ENCODE measurements at regions not wholly inside any gene's neighbourhood (a gene's known extent, or its start where the extent isn't known, plus 50 kb on each side); places are given as distances from the start of the nearest gene placed in this dataset.
A peak's percentile ranks its signal among the peaks of the same experiment; 100 is the strongest.

DNA sequence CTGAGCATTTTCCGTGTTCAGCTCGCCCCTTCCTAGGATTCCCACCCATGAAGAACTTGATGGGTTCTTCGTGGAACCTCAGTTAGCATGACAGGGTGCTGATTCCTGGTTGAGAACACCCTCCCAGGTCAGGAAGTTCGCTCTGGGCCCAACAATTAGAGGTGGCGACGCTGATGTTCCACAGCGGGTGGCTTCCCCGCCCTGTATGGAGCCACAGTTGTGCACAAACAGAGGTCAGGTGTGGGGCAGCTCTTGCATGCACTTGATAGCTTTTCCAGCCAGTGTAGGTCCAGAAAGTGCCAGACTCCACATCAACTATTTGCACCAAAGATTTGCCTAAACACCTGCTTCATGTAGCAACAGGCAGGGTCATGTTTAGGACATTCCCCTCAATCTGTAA lies 788.2 kb downstream of the MED13L start:
- H2AK5ac ChIP-seq (ENCODE audit: low read length), result no peak overlapping the region
- no peak overlapping the region for H2BK12ac ChIP-seq (ENCODE audit: low read length)
- no peak overlapping the region for H3K4me2 ChIP-seq (ENCODE audit: low read length)
- H3K4me3 ChIP-seq (ENCODE audit: low read depth, low read length), result no peak overlapping the region
- no peaks in the 10 kb centered on the region for H3K27me3 ChIP-seq (ENCODE audit: insufficient read depth, low read length)
- no peak overlapping the region for H2BK5ac ChIP-seq (ENCODE audit: low read depth, low read length, poor library complexity)
- no peaks in the 10 kb centered on the region for H3K4me1 ChIP-seq (ENCODE audit: control insufficient read depth in 1 of 2, insufficient read depth in 2 of 2, low read length in 2 of 2)
- H4K91ac ChIP-seq (ENCODE audit: low read depth, low read length), result no peak overlapping the region
- no peaks in the 10 kb centered on the region for H3K79me2 ChIP-seq (ENCODE audit: control insufficient read depth, insufficient read depth, low read length, poor library complexity)
- no peak overlapping the region for H3K27ac ChIP-seq (ENCODE audit: low read depth, low read length)
- H3K23ac ChIP-seq (ENCODE audit: low read length), result no peak overlapping the region
- H3K79me1 ChIP-seq (ENCODE audit: low read length), result no peaks in the 10 kb centered on the region
- no peak overlapping the region for H4K8ac ChIP-seq (ENCODE audit: low read depth, low read length)
- no peak overlapping the region for H3K9ac ChIP-seq (ENCODE audit: low read length)
- no CpG with 5 or more reads among the region's 8 CpGs for WGBS (ENCODE audit: extremely low coverage, insufficient coverage, insufficient read length)
- H3K4ac ChIP-seq (ENCODE audit: low read depth, low read length), result no peak overlapping the region
- H3K18ac ChIP-seq (ENCODE audit: low read length), result no peak overlapping the region
- H3K9me3 ChIP-seq (ENCODE audit: insufficient read depth, low read depth, low read length), result no peaks in the 10 kb centered on the region
- DNase-seq, result no peak
- no peaks in the 10 kb centered on the region for H3K36me3 ChIP-seq (ENCODE audit: control insufficient read depth in 1 of 2, insufficient read depth in 2 of 2, low read length in 2 of 2)
- H2BK120ac ChIP-seq (ENCODE audit: insufficient read depth, low read length, poor library complexity), result no peak overlapping the region
- H4K12ac ChIP-seq (ENCODE audit: low read depth, low read length), result peak overlapping the region; percentile 59
- H2AFZ ChIP-seq (ENCODE audit: insufficient read depth, low read length, poor library complexity), result no peak overlapping the region
- no peak overlapping the region for H3K14ac ChIP-seq (ENCODE audit: low read length)

DNA sequence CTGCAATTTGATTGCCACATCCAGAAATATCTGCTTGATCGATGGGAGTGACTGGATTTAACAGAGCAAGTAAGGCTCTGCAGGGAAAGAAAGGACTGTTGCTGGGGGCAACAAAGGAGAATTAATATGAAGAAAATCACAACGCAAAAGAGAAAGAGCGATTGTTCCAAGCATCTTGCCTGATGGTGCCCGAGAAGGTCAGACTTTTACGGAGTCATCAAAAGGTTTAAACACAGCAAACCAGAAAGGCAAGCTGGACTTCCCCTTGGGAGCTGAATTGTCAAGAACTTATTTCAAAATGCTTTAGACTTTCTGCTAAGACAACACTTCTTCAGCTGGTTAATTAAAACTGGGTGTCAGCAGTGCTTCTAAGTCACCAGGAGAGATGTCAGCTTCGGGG lies 791.5 kb downstream of the MED13L start:
- H4K8ac ChIP-seq (ENCODE audit: low read depth, low read length), result no peak overlapping the region
- no peak overlapping the region for H3K18ac ChIP-seq (ENCODE audit: low read length)
- H3K36me3 ChIP-seq (ENCODE audit: control insufficient read depth in 1 of 2, insufficient read depth in 2 of 2, low read length in 2 of 2), result no peaks in the 10 kb centered on the region
- H3K9ac ChIP-seq (ENCODE audit: low read length), result no peak overlapping the region
- H3K79me1 ChIP-seq (ENCODE audit: low read length), result no peaks in the 10 kb centered on the region
- peaks cover 2% of the 10 kb centered on the region for H3K9me3 ChIP-seq (ENCODE audit: insufficient read depth, low read depth, low read length)
- no peak for DNase-seq
- no peak overlapping the region for H3K4me2 ChIP-seq (ENCODE audit: low read length)
- H2BK12ac ChIP-seq (ENCODE audit: low read length), result no peak overlapping the region
- no peaks in the 10 kb centered on the region for H3K27me3 ChIP-seq (ENCODE audit: insufficient read depth, low read length)
- no peak overlapping the region for H3K4me3 ChIP-seq (ENCODE audit: low read depth, low read length)
- H3K4me1 ChIP-seq (ENCODE audit: control insufficient read depth in 1 of 2, insufficient read depth in 2 of 2, low read length in 2 of 2), result no peaks in the 10 kb centered on the region
- H4K91ac ChIP-seq (ENCODE audit: low read depth, low read length), result no peak overlapping the region
- no peak overlapping the region for H3K27ac ChIP-seq (ENCODE audit: low read depth, low read length)
- H2AFZ ChIP-seq (ENCODE audit: insufficient read depth, low read length, poor library complexity), result no peak overlapping the region
- WGBS (ENCODE audit: extremely low coverage, insufficient coverage, insufficient read length), result no CpG with 5 or more reads among the region's 6 CpGs
- no peaks in the 10 kb centered on the region for H3K79me2 ChIP-seq (ENCODE audit: control insufficient read depth, insufficient read depth, low read length, poor library complexity)
- H3K23ac ChIP-seq (ENCODE audit: low read length), result no peak overlapping the region
- H2BK5ac ChIP-seq (ENCODE audit: low read depth, low read length, poor library complexity), result no peak overlapping the region
- no peak overlapping the region for H3K14ac ChIP-seq (ENCODE audit: low read length)
- H2BK120ac ChIP-seq (ENCODE audit: insufficient read depth, low read length, poor library complexity), result no peak overlapping the region
- H3K4ac ChIP-seq (ENCODE audit: low read depth, low read length), result no peak overlapping the region
- no peak overlapping the region for H2AK5ac ChIP-seq (ENCODE audit: low read length)
- H4K12ac ChIP-seq (ENCODE audit: low read depth, low read length), result no peak overlapping the region

DNA sequence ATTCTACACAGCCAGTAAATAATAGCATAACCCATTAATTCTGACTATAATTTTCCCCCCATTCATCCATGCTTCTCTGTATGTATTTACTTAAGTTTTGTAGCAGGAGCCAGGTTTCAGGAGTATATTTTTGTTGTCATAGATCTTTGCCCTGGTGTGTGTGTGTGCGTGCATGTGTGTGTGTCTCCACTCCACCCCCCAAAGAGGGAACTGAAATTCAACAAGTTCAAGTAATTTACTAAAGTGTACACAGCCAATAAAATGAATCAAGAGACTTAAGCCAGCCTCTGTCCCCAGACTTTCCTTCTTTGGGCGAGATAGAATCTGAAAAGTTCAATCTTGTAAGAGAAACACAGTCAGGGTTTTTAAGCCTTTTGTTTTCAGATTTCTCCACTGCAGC lies 792.0 kb downstream of the MED13L start:
- H3K14ac ChIP-seq (ENCODE audit: low read length), result no peak overlapping the region
- no peaks in the 10 kb centered on the region for H3K27me3 ChIP-seq (ENCODE audit: insufficient read depth, low read length)
- H4K8ac ChIP-seq (ENCODE audit: low read depth, low read length), result no peak overlapping the region
- no peak overlapping the region for H3K4ac ChIP-seq (ENCODE audit: low read depth, low read length)
- no peaks in the 10 kb centered on the region for H3K79me2 ChIP-seq (ENCODE audit: control insufficient read depth, insufficient read depth, low read length, poor library complexity)
- no peak overlapping the region for H3K18ac ChIP-seq (ENCODE audit: low read length)
- no peaks in the 10 kb centered on the region for H3K36me3 ChIP-seq (ENCODE audit: control insufficient read depth in 1 of 2, insufficient read depth in 2 of 2, low read length in 2 of 2)
- no peaks in the 10 kb centered on the region for H3K79me1 ChIP-seq (ENCODE audit: low read length)
- no peak overlapping the region for H2AFZ ChIP-seq (ENCODE audit: insufficient read depth, low read length, poor library complexity)
- no peak for DNase-seq
- no peak overlapping the region for H4K12ac ChIP-seq (ENCODE audit: low read depth, low read length)
- H4K91ac ChIP-seq (ENCODE audit: low read depth, low read length), result no peak overlapping the region
- no peaks in the 10 kb centered on the region for H3K4me1 ChIP-seq (ENCODE audit: control insufficient read depth in 1 of 2, insufficient read depth in 2 of 2, low read length in 2 of 2)
- H2BK120ac ChIP-seq (ENCODE audit: insufficient read depth, low read length, poor library complexity), result no peak overlapping the region
- H3K23ac ChIP-seq (ENCODE audit: low read length), result no peak overlapping the region
- no peak overlapping the region for H3K4me3 ChIP-seq (ENCODE audit: low read depth, low read length)
- no peak overlapping the region for H2BK5ac ChIP-seq (ENCODE audit: low read depth, low read length, poor library complexity)
- H3K9ac ChIP-seq (ENCODE audit: low read length), result no peak overlapping the region
- no CpG with 5 or more reads among the region's 2 CpGs for WGBS (ENCODE audit: extremely low coverage, insufficient coverage, insufficient read length)
- peaks cover 2% of the 10 kb centered on the region for H3K9me3 ChIP-seq (ENCODE audit: insufficient read depth, low read depth, low read length)
- no peak overlapping the region for H3K27ac ChIP-seq (ENCODE audit: low read depth, low read length)
- H3K4me2 ChIP-seq (ENCODE audit: low read length), result no peak overlapping the region
- no peak overlapping the region for H2BK12ac ChIP-seq (ENCODE audit: low read length)
- H2AK5ac ChIP-seq (ENCODE audit: low read length), result no peak overlapping the region

DNA sequence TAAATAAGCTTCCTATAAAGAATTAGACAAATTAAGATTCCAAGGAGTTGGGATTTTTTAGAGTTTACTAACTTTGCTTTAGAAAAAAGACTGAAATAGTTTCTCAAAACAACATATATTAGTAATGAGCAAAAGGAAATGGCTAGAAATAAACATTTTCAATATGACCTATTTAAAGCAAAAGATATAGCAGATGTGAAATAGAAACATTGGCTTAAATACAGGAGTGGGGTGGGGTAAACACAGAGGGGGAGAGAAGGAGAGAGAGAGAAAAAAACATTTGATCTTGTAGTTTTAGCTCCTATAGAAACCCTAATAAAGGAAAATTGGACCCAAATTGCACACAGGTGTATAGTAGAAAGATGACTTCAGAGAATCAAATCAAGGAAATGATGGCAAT lies 794.5 kb downstream of the MED13L start:
- Histone ChIP-seq H2BK12ac (ENCODE audit: low read length) (no peak overlapping the region), H3K79me2 (ENCODE audit: control insufficient read depth, insufficient read depth, low read length, poor library complexity) (no peaks in the 10 kb centered on the region), H3K23ac (ENCODE audit: low read length) (no peak overlapping the region), H3K36me3 (ENCODE audit: control insufficient read depth in 1 of 2, insufficient read depth in 2 of 2, low read length in 2 of 2) (no peaks in the 10 kb centered on the region), H3K79me1 (ENCODE audit: low read length) (no peaks in the 10 kb centered on the region), H2AFZ (ENCODE audit: insufficient read depth, low read length, poor library complexity) (no peak overlapping the region), H3K4me3 (ENCODE audit: low read depth, low read length) (no peak overlapping the region), H4K8ac (ENCODE audit: low read depth, low read length) (no peak overlapping the region), H3K14ac (ENCODE audit: low read length) (no peak overlapping the region), H3K4me2 (ENCODE audit: low read length) (no peak overlapping the region), H3K18ac (ENCODE audit: low read length) (no peak overlapping the region), H4K12ac (ENCODE audit: low read depth, low read length) (no peak overlapping the region), H3K27me3 (ENCODE audit: insufficient read depth, low read length) (no peaks in the 10 kb centered on the region), H3K4me1 (ENCODE audit: control insufficient read depth in 1 of 2, insufficient read depth in 2 of 2, low read length in 2 of 2) (no peaks in the 10 kb centered on the region), H2AK5ac (ENCODE audit: low read length) (no peak overlapping the region), H2BK5ac (ENCODE audit: low read depth, low read length, poor library complexity) (no peak overlapping the region), H2BK120ac (ENCODE audit: insufficient read depth, low read length, poor library complexity) (no peak overlapping the region), H3K9ac (ENCODE audit: low read length) (no peak overlapping the region), H3K9me3 (ENCODE audit: insufficient read depth, low read depth, low read length) (peaks cover 2% of the 10 kb centered on the region), H3K27ac (ENCODE audit: low read depth, low read length) (no peak overlapping the region), H4K91ac (ENCODE audit: low read depth, low read length) (no peak overlapping the region), H3K4ac (ENCODE audit: low read depth, low read length) (no peak overlapping the region)
- DNase-seq, result no peak

- no peak overlapping the region for H2BK5ac ChIP-seq (ENCODE audit: low read depth, low read length, poor library complexity)
- no peak overlapping the region for H2BK12ac ChIP-seq (ENCODE audit: low read length)
- no peak overlapping the region for H2AK5ac ChIP-seq (ENCODE audit: low read length)
- no peak overlapping the region for H3K18ac ChIP-seq (ENCODE audit: low read length)
- no peak overlapping the region for H3K4me3 ChIP-seq (ENCODE audit: low read depth, low read length)
- no peak overlapping the region for H2BK120ac ChIP-seq (ENCODE audit: insufficient read depth, low read length, poor library complexity)
- H3K36me3 ChIP-seq (ENCODE audit: control insufficient read depth in 1 of 2, insufficient read depth in 2 of 2, low read length in 2 of 2), result no peaks in the 10 kb centered on the region
- H3K23ac ChIP-seq (ENCODE audit: low read length), result no peak overlapping the region
- H3K9me3 ChIP-seq (ENCODE audit: insufficient read depth, low read depth, low read length), result peaks cover 2% of the 10 kb centered on the region
- H3K14ac ChIP-seq (ENCODE audit: low read length), result no peak overlapping the region
- WGBS (ENCODE audit: extremely low coverage, insufficient coverage, insufficient read length), result no CpG with 5 or more reads among the region's 2 CpGs
- H3K79me1 ChIP-seq (ENCODE audit: low read length), result no peaks in the 10 kb centered on the region
- H4K12ac ChIP-seq (ENCODE audit: low read depth, low read length), result no peak overlapping the region
- no peaks in the 10 kb centered on the region for H3K79me2 ChIP-seq (ENCODE audit: control insufficient read depth, insufficient read depth, low read length, poor library complexity)
- H3K4me2 ChIP-seq (ENCODE audit: low read length), result no peak overlapping the region
- no peaks in the 10 kb centered on the region for H3K4me1 ChIP-seq (ENCODE audit: control insufficient read depth in 1 of 2, insufficient read depth in 2 of 2, low read length in 2 of 2)
- no peak overlapping the region for H4K91ac ChIP-seq (ENCODE audit: low read depth, low read length)
- no peaks in the 10 kb centered on the region for H3K27me3 ChIP-seq (ENCODE audit: insufficient read depth, low read length)
- H3K27ac ChIP-seq (ENCODE audit: low read depth, low read length), result no peak overlapping the region
- H3K4ac ChIP-seq (ENCODE audit: low read depth, low read length), result no peak overlapping the region
- DNase-seq, result no peak
- no peak overlapping the region for H2AFZ ChIP-seq (ENCODE audit: insufficient read depth, low read length, poor library complexity)
- no peak overlapping the region for H3K9ac ChIP-seq (ENCODE audit: low read length)
- H4K8ac ChIP-seq (ENCODE audit: low read depth, low read length), result no peak overlapping the region
Observed at GRCh38 chr12:115481141-115481540, 796.4 kb downstream of the MED13L start.

Measured in trophoblast cell (in vitro differentiated cells and primary cell).